ENCODE measurements at regions not wholly inside any gene's neighbourhood (a gene's known extent, or its start where the extent isn't known, plus 50 kb on each side); places are given as distances from the start of the nearest gene placed in this dataset.

DNA sequence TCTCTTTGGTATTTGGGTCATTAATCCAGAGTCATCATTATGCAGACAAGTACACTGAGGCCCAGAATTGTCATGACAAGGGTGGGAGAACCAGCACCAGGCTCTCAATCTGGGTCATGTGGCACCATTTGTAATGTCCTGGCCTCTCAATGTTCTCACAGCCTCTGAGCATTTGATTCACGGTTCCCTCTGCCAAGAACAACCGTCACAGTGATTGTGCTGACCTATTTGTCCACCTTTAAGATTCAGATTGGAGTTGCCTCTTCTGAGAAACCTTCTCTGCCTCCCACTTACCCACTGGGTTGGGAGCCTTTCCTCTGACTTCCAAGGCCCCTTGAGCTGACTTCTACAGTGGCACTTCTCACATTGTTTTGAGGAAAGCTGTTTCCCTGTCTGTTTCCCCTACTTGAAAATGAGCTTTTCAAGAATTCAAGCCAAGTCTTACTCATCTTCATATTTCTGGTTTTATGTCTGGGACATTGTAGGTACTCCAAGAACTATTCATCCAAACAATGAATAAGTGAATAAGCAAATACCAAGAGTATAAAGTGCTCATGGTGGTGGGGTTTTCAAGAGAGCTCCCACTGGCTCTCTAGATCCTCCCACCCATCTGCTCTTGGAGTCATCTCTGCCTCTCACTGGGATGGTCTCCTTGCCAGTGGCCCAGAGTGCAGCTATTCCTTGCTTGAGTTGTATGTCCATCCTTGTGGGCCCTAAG lies 126.4 kb upstream of the E2F8 start:
- no peak for DNase-seq (ENCODE audit: low read depth, low spot score)

DNA sequence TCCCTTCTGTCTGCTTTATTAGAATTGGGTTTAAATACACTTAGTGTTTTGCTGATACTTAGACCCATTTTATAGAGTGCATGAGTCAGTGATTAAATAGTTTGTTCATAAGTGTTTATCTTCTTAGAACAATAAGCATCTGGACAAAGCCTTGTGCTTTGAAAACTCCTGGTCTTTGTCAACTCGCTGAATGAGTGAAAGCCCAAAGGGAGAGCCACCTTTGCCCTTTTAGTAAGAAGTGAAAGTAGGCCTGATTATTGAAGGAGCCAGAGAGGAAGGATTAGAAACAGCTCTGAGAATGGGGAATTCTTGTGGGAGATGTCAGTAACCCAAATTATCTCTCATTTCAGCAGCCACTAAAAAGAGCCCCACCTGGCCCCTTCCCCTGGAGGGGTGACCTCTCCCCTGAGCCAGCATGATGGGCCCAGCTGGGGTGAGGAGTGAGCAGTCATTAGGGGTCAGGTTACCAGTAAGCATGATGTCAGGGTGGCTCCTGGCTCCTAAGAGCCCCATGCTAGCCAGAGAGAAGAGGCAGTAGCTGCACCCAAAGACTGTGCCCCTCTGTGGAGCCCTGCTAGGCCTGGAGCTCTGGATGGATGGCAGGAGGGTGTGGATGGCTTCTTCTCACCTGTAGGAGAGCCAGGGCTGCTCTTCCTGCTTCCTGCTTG lies 125.1 kb upstream of the E2F8 start:
- no TSS peak for BruUV-seq (replicated peaks)
- no peaks in the 10 kb centered on the region for H3K9me3 ChIP-seq (ENCODE audit: control insufficient read depth, insufficient read depth, low read depth, low read length)
- no peak overlapping the region for H3K27ac ChIP-seq (ENCODE audit: low read length)
- intact Hi-C loops (cut with micrococcal nuclease; ENCODE audit: unreplicated experiment) = no loop called here
- ATAC-seq (no peak), DNase-seq (ENCODE audit: low read depth, low spot score) (no peak)
- in situ Hi-C loops (cut with HindIII; ENCODE audit: low pct_unique_long_range_greater_than_20kb, low sequenced_read_pairs) = no loop called here
- H3K4me3 ChIP-seq (ENCODE audit: low read depth in 2 of 2, low read length in 2 of 2) = no peak overlapping the region
- TF ChIP-seq TCF7L2 (IDR thresholded peaks at IDR 0.05; ENCODE audit: low read depth, low read length) (no peak), REST (IDR thresholded peaks at IDR 0.05; ENCODE audit: insufficient read depth in 1 of 2, low read depth in 2 of 2, low read length in 1 of 2) (no peak), POLR2AphosphoS5 (IDR thresholded peaks at IDR 0.05; ENCODE audit: low read depth, low read length) (no peak), SIN3A (IDR thresholded peaks at IDR 0.05; ENCODE audit: borderline replicate concordance, insufficient read depth, low read depth, low read length) (no peak)
- TF ChIP-seq, protein P1, sequence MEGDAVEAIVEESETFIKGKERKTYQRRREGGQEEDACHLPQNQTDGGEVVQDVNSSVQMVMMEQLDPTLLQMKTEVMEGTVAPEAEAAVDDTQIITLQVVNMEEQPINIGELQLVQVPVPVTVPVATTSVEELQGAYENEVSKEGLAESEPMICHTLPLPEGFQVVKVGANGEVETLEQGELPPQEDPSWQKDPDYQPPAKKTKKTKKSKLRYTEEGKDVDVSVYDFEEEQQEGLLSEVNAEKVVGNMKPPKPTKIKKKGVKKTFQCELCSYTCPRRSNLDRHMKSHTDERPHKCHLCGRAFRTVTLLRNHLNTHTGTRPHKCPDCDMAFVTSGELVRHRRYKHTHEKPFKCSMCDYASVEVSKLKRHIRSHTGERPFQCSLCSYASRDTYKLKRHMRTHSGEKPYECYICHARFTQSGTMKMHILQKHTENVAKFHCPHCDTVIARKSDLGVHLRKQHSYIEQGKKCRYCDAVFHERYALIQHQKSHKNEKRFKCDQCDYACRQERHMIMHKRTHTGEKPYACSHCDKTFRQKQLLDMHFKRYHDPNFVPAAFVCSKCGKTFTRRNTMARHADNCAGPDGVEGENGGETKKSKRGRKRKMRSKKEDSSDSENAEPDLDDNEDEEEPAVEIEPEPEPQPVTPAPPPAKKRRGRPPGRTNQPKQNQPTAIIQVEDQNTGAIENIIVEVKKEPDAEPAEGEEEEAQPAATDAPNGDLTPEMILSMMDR (IDR thresholded peaks at IDR 0.05) = no peak
- H3K36me3 ChIP-seq (ENCODE audit: control insufficient read depth, insufficient read depth, low read length) = no peaks in the 10 kb centered on the region
- ChIA-PET POLR2A (no interaction called here), CTCF (no interaction called here)
- no peaks in the 10 kb centered on the region for H3K4me1 ChIP-seq (ENCODE audit: control insufficient read depth, insufficient read depth, low read length)
- H3K27me3 ChIP-seq (ENCODE audit: control insufficient read depth, insufficient read depth, low read length) = peaks cover 27% of the 10 kb centered on the region

More for the DNA sequence above, 126.4 kb upstream of the E2F8 start:
- Histone ChIP-seq H3K27me3 (ENCODE audit: control insufficient read depth, insufficient read depth, low read length) (peaks cover 30% of the 10 kb centered on the region), H3K9me3 (ENCODE audit: control insufficient read depth, insufficient read depth, low read depth, low read length) (no peaks in the 10 kb centered on the region), H3K4me1 (ENCODE audit: control insufficient read depth, insufficient read depth, low read length) (no peaks in the 10 kb centered on the region), H3K27ac (ENCODE audit: low read length) (no peak overlapping the region), H3K36me3 (ENCODE audit: control insufficient read depth, insufficient read depth, low read length) (no peaks in the 10 kb centered on the region), H3K4me3 (ENCODE audit: low read depth in 2 of 2, low read length in 2 of 2) (no peak overlapping the region)
- ChIA-PET CTCF (no interaction called here), POLR2A (no interaction called here)
- in situ Hi-C loops (cut with HindIII; ENCODE audit: low pct_unique_long_range_greater_than_20kb, low sequenced_read_pairs) = no loop called here
- no TSS peak for BruUV-seq (replicated peaks)
- intact Hi-C loops (cut with micrococcal nuclease; ENCODE audit: unreplicated experiment) = no loop called here
- TF ChIP-seq POLR2AphosphoS5 (IDR thresholded peaks at IDR 0.05; ENCODE audit: low read depth, low read length) (no peak), TCF7L2 (IDR thresholded peaks at IDR 0.05; ENCODE audit: low read depth, low read length) (no peak), REST (IDR thresholded peaks at IDR 0.05; ENCODE audit: insufficient read depth in 1 of 2, low read depth in 2 of 2, low read length in 1 of 2) (no peak), SIN3A (IDR thresholded peaks at IDR 0.05; ENCODE audit: borderline replicate concordance, insufficient read depth, low read depth, low read length) (no peak)
- TF ChIP-seq, protein P1 (IDR thresholded peaks at IDR 0.05) = no peak
- no peak for ATAC-seq
